Thyroid gland (tissue), 4 donors: ENCODE measurements at regions not wholly inside any gene's neighbourhood (a gene's known extent, or its start where the extent isn't known, plus 50 kb on each side); places are given as distances from the start of the nearest gene placed in this dataset.

Experiments
- DNase-seq, 2 donors: peaks; one replicate each; pipeline ENCODE4 v3.0.0-alpha.2; 2019
- H3K27ac ChIP-seq, 3 donors: fragments of 200-600 bp; sonication (generic); 1 replicate in 2 of 3; 2 replicates in 1 of 3; pipeline ENCODE4 v1.5.1; 2016 to 2019; ENCODE audit warnings: mild to moderate bottlenecking in 1 of 3, moderate library complexity in 1 of 3
- H3K27me3 ChIP-seq: fragments of 200-600 bp; sonication (generic); one replicate; pipeline ENCODE4 v1.5.1; 2019
- H3K36me3 ChIP-seq, 2 donors: fragments of 200-600 bp; sonication (generic); one replicate each; pipeline ENCODE4 v1.5.1; 2016 to 2019
- H3K4me1 ChIP-seq, 2 donors: fragments of 200-600 bp; sonication (generic); one replicate each; pipeline ENCODE4 v1.5.1; 2017 to 2019
- H3K4me3 ChIP-seq, 3 donors: fragments of 200-600 bp; sonication (generic); replicated peaks in 1 of 3; 1 replicate in 2 of 3; 2 replicates in 1 of 3; pipeline ENCODE4 v1.5.1; 2016; ENCODE audit warnings: mild to moderate bottlenecking in 1 of 3
- H3K9me3 ChIP-seq: fragments of 200-600 bp; sonication (generic); one replicate; pipeline ENCODE4 v1.5.1; 2017
- POLR2A ChIP-seq, 2 donors: fragments of 450-650 bp; IDR thresholded peaks; one replicate each; pipeline ENCODE4 v1.6.1; 2017; ENCODE audit warnings: antibody characterized with exemption in 2 of 2, mild to moderate bottlenecking in 2 of 2, moderate library complexity in 1 of 2
- WGBS, 2 donors: methylation state at CpG; one replicate each; pipeline ENCODE4 v1.1.5; 2017; 5-methylcytosine and 5-hydroxymethylcytosine counted together
- intact Hi-C: fragments of 100-400 bp; cut with DNase I; formaldehyde crosslinking; loops from one replicate; pipeline ENCODE4 v1.15.1; 2023
- TF ChIP-seq, protein P1 (sequence below), 6 experiments: fragments of 200-600 bp in 3 of 6; fragments of 450-650 bp in 3 of 6; sonication (generic) in 3 of 6; IDR thresholded peaks; one replicate each; pipeline ENCODE4 v1.5.1; 2016 to 2019; ENCODE audit warnings: antibody characterized with exemption in 6 of 6, mild to moderate bottlenecking in 2 of 6, inconsistent platforms in 1 of 6, moderate library complexity in 1 of 6

DNA sequence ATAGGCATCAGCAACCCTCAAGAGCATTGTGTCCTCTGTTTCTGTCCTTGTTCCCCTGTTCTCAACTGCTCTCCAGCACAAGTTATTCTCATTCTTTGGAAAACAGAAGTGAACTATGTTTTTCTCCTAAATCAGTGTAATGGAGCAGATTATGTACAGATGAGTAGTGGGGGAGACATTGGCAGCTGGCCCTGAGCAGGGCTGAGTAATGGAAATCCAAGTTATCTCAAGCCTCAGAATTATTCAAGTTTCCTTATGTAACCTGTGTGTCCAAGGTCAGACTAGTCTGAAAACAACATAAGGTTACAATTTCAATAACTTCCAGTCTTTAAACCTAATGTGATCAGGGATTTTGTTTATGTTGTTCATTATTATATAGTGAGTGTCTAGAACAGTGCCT is 116.1 kb upstream of the FUT8 start:
- Histone ChIP-seq H3K36me3 (no peaks in the 10 kb centered on the region), H3K9me3 (no peaks in the 10 kb centered on the region), H3K27ac (no peak overlapping the region), H3K4me3 (no peak overlapping the region), H3K4me1 (no peaks in the 10 kb centered on the region), H3K27me3 (no peaks in the 10 kb centered on the region)
- no peak for TF ChIP-seq POLR2A (IDR thresholded peaks at IDR 0.05)
- TF ChIP-seq, protein P1, sequence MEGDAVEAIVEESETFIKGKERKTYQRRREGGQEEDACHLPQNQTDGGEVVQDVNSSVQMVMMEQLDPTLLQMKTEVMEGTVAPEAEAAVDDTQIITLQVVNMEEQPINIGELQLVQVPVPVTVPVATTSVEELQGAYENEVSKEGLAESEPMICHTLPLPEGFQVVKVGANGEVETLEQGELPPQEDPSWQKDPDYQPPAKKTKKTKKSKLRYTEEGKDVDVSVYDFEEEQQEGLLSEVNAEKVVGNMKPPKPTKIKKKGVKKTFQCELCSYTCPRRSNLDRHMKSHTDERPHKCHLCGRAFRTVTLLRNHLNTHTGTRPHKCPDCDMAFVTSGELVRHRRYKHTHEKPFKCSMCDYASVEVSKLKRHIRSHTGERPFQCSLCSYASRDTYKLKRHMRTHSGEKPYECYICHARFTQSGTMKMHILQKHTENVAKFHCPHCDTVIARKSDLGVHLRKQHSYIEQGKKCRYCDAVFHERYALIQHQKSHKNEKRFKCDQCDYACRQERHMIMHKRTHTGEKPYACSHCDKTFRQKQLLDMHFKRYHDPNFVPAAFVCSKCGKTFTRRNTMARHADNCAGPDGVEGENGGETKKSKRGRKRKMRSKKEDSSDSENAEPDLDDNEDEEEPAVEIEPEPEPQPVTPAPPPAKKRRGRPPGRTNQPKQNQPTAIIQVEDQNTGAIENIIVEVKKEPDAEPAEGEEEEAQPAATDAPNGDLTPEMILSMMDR (IDR thresholded peaks at IDR 0.05): no peak
- DNase-seq: no peak
- intact Hi-C loops: no loop called here

DNA sequence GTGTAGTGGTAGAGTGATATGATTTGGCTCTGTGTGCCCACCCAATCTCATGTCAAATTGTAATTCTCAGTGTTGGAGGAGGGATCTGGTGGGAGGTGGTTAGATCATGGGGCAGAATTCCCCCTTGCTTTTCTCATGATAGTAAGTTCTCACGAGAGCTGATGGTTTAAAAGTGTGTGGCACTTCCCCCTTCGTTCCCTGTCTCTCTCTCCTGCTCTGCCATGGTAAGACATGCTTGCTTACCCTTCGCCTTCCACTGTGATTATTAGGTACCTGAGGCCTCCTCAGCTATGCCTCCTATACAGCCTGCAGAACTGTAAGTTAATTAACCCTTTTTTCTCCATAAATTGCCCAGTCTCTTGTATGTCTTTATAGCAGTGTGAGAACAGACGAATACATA is 115.7 kb upstream of the FUT8 start:
- H3K27ac ChIP-seq: no peak overlapping the region
- TF ChIP-seq POLR2A (IDR thresholded peaks at IDR 0.05): no peak
- TF ChIP-seq, protein P1 (IDR thresholded peaks at IDR 0.05): no peak
- no peaks in the 10 kb centered on the region for H3K4me1 ChIP-seq
- intact Hi-C loops: no loop called here
- WGBS, 2 donors: 84 to 85% methylated on average over 4 of the region's 4 CpGs
- H3K4me3 ChIP-seq: no peak overlapping the region
- H3K36me3 ChIP-seq: no peaks in the 10 kb centered on the region
- no peaks in the 10 kb centered on the region for H3K27me3 ChIP-seq
- DNase-seq: no peak
- H3K9me3 ChIP-seq: no peaks in the 10 kb centered on the region

DNA sequence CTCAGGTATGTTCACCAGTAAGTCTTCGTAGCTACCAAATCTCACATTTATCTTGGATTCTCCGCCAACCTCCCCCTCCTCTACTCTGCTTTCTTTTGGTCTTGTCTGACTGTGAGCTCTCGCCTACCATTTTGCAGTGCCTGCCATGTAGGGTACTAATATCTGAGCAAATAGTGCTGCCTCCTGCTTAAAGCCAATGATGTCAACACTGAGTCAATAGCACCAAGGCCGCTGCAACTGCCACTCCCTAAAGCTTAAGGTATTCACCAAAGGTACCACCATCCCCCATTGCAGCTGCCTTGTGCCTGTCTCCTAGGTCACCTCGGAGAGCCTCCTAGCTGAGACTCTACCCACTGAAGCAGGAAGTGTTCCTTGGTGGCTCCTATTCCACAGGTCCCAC is 114.8 kb upstream of the FUT8 start:
- intact Hi-C loops: no loop called here
- DNase-seq: no peak
- 86 to 93% methylated on average over 5 of the region's 5 CpGs for WGBS, 2 donors

DNA sequence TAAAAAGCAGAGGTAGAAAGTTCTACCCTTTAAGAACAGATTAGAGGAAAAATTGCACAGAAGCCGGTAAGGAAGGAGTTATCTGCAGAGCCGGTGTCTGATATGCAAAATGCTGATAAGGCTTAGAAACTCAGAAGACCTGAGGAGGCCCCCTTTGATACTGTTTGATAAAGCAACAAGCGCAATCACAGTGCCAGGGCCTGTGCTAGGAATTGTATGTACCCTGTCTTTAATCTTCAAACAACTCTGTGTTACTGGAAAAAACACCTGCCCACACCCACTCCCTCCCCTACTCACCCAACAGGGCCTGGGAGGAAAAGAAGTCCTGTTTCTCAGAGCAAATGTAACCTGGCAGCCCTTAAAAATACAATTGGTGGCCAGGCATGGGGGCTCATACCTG is 112.7 kb upstream of the FUT8 start:
- Histone ChIP-seq H3K4me1 (peaks cover 0 to 6% of the 10 kb centered on the region in 2 donors), H3K9me3 (no peaks in the 10 kb centered on the region), H3K4me3 (no peak overlapping the region), H3K27me3 (no peaks in the 10 kb centered on the region), H3K27ac (no peak overlapping the region), H3K36me3 (no peaks in the 10 kb centered on the region)
- TF ChIP-seq, protein P1 (IDR thresholded peaks at IDR 0.05): no peak
- TF ChIP-seq POLR2A (IDR thresholded peaks at IDR 0.05): no peak
- WGBS, 2 donors: 83 to 86% methylated on average over 3 of the region's 3 CpGs
- intact Hi-C loops: no loop called here
- DNase-seq: no peak

More for the DNA sequence above, 114.8 kb upstream of the FUT8 start:
- Histone ChIP-seq H3K9me3 (no peaks in the 10 kb centered on the region), H3K36me3 (no peaks in the 10 kb centered on the region), H3K4me3 (no peak overlapping the region), H3K4me1 (peaks cover 0 to 4% of the 10 kb centered on the region in 2 donors), H3K27me3 (no peaks in the 10 kb centered on the region), H3K27ac (no peak overlapping the region)
- TF ChIP-seq, protein P1 (IDR thresholded peaks at IDR 0.05): no peak
- TF ChIP-seq POLR2A (IDR thresholded peaks at IDR 0.05): no peak

DNA sequence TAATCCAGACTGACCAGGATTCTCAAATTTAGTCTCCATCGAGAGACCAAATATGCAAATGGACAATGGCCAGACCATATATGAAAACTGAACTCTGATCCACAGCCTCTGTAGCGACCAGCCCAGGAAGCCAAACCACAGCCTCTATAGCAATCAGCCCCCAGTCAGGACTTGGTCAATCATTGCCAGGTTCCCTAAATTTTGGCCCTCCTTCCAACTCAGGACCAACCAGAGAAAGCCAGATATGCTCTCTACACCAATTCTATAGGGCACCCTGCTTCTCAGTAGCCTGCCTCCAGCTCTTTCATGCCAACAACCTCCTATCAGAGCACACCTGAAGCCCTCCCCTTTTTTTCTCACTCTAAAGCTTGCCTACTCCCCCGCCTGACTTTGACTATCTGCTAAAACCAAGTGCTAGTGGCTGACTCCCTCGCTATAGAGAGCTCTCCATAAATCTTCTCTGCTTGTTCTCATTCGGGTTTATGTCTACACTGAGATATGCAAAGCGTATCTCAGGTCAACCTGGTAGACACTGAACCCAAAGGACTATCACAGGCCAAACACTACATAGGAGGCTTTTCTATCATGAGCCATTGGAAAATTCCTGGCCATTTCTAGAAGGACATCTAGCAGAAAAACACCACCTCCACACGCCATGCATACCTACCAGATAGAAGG is 110.5 kb upstream of the FUT8 start:
- Histone ChIP-seq H3K27ac (no peak overlapping the region), H3K36me3 (no peaks in the 10 kb centered on the region), H3K4me3 (no peak overlapping the region), H3K4me1 (peaks cover 0 to 6% of the 10 kb centered on the region in 2 donors), H3K9me3 (no peaks in the 10 kb centered on the region), H3K27me3 (no peaks in the 10 kb centered on the region)
- TF ChIP-seq POLR2A (IDR thresholded peaks at IDR 0.05): no peak
- TF ChIP-seq, protein P1 (IDR thresholded peaks at IDR 0.05): no peak
- no peak for DNase-seq
- WGBS, 2 donors: 88 to 92% methylated on average over 7 of the region's 7 CpGs
- intact Hi-C loops: no loop called here
